HepG2 (cell line): ENCODE measurements at regions not wholly inside any gene's neighbourhood (a gene's known extent, or its start where the extent isn't known, plus 50 kb on each side); places are given as distances from the start of the nearest gene placed in this dataset.

Source experiments
- BRF2 ChIP-seq: sonication (generic); formaldehyde crosslinking; IDR thresholded peaks from 2 replicates; pipeline ENCODE4 v1.8.1; 2022; ENCODE audit warnings: mild to moderate bottlenecking, missing genetic modification reagents
- CBX5 ChIP-seq: sonication (generic); formaldehyde crosslinking; IDR thresholded peaks from 2 replicates; pipeline ENCODE4 v1.4.0; 2020; ENCODE audit warnings: missing genetic modification reagents, borderline replicate concordance
- HOXA9 ChIP-seq: sonication (generic); formaldehyde crosslinking; IDR thresholded peaks from 2 replicates; pipeline ENCODE4 v1.8.1; 2022; ENCODE audit warnings: missing genetic modification reagents, mild to moderate bottlenecking, moderate library complexity, borderline replicate concordance
- MAF1 ChIP-seq: sonication (generic); formaldehyde crosslinking; IDR thresholded peaks from 2 replicates; pipeline ENCODE4 v1.5.0; 2020; ENCODE audit warnings: missing genetic modification reagents, borderline replicate concordance
- MAFK ChIP-seq, 2 experiments: IDR thresholded peaks in 1 of 2; conservative IDR thresholded peaks in 1 of 2; 2 replicates each; pipeline ENCODE4 v1.6.1; 2011; ENCODE audit warnings: improper control_type of control experiment in 2 of 2, low read length in 2 of 2
- MTA3 ChIP-seq: sonication (generic); formaldehyde crosslinking; IDR thresholded peaks from 2 replicates; pipeline ENCODE4 v1.4.0; 2020; ENCODE audit warnings: missing genetic modification reagents
- MTF2 ChIP-seq: sonication (generic); formaldehyde crosslinking; IDR thresholded peaks from 2 replicates; pipeline ENCODE4 v1.5.0; 2020; ENCODE audit warnings: missing genetic modification reagents, borderline replicate concordance
- NFATC3 ChIP-seq: sonication (generic); formaldehyde crosslinking; IDR thresholded peaks from 2 replicates; pipeline ENCODE4 v1.5.1; 2020; ENCODE audit warnings: mild to moderate bottlenecking, missing genetic modification reagents
- NFIC ChIP-seq: IDR thresholded peaks from 2 replicates; pipeline ENCODE4 v1.6.1; 2012; ENCODE audit warnings: mild to moderate bottlenecking, low read length, inconsistent platforms
- TP53 ChIP-seq: sonication (generic); formaldehyde crosslinking; conservative IDR thresholded peaks from 2 replicates; pipeline ENCODE4 v1.4.0; 2020; ENCODE audit warnings: missing genetic modification reagents
- XBP1 ChIP-seq: sonication (generic); formaldehyde crosslinking; IDR thresholded peaks from 2 replicates; pipeline ENCODE4 v1.5.0; 2020; ENCODE audit warnings: missing genetic modification reagents
- YEATS4 ChIP-seq: sonication (generic); formaldehyde crosslinking; IDR thresholded peaks from 2 replicates; pipeline ENCODE4 v1.4.0; 2020; ENCODE audit warnings: missing genetic modification reagents, borderline replicate concordance
- ZMAT5 ChIP-seq: sonication (generic); formaldehyde crosslinking; IDR thresholded peaks from 2 replicates; pipeline ENCODE4 v1.5.0; 2020; ENCODE audit warnings: mild to moderate bottlenecking, low read depth, missing genetic modification reagents, borderline replicate concordance
- ZNF101 ChIP-seq: sonication (generic); formaldehyde crosslinking; IDR thresholded peaks from 2 replicates; pipeline ENCODE4 v1.4.0; 2020; ENCODE audit warnings: mild to moderate bottlenecking, low read depth, missing genetic modification reagents, borderline replicate concordance
- ZNF20 ChIP-seq: sonication (generic); formaldehyde crosslinking; IDR thresholded peaks from 2 replicates; pipeline ENCODE4 v1.4.0; 2020; ENCODE audit warnings: mild to moderate bottlenecking, moderate library complexity, missing genetic modification reagents
- ZNF292 ChIP-seq: sonication (generic); formaldehyde crosslinking; IDR thresholded peaks from 2 replicates; pipeline ENCODE4 v1.8.1; 2022; ENCODE audit warnings: mild to moderate bottlenecking, low read depth, missing genetic modification reagents, borderline replicate concordance
- ZNF30 ChIP-seq: sonication (generic); formaldehyde crosslinking; IDR thresholded peaks from 2 replicates; pipeline ENCODE4 v1.5.0; 2020; ENCODE audit warnings: mild to moderate bottlenecking, missing genetic modification reagents
- ZNF674 ChIP-seq: sonication (generic); formaldehyde crosslinking; IDR thresholded peaks from 2 replicates; pipeline ENCODE4 v1.5.0; 2020; ENCODE audit warnings: low read depth, mild to moderate bottlenecking, missing genetic modification reagents
- ZZZ3 ChIP-seq: sonication (generic); formaldehyde crosslinking; IDR thresholded peaks from 2 replicates; pipeline ENCODE4 v1.4.0; 2020; ENCODE audit warnings: missing genetic modification reagents, mild to moderate bottlenecking, borderline replicate concordance
- TF ChIP-seq, protein P1 (sequence below), 2 experiments: IDR thresholded peaks; 2 replicates each; pipeline ENCODE4 v1.6.1; 2011 to 2012; ENCODE audit warnings: low read length in 2 of 2, borderline replicate concordance in 1 of 2, low read depth in 1 of 2, mild to moderate bottlenecking in 1 of 2, moderate library complexity in 1 of 2
- TF ChIP-seq, protein P2 (sequence below): sonication (generic); formaldehyde crosslinking; IDR thresholded peaks from 2 replicates; pipeline ENCODE4 v1.4.0; 2020; ENCODE audit warnings: mild to moderate bottlenecking, low read depth, missing genetic modification reagents
- TF ChIP-seq, protein P3 (sequence below): sonication (generic); formaldehyde crosslinking; IDR thresholded peaks from 2 replicates; pipeline ENCODE4 v1.8.0; 2022; ENCODE audit warnings: missing genetic modification reagents, mild to moderate bottlenecking, moderate library complexity, borderline replicate concordance

GRCh38 chr12:115398311-115398781 is 714.4 kb upstream of the TBX3 start (continued):
- TF ChIP-seq, protein P1, sequence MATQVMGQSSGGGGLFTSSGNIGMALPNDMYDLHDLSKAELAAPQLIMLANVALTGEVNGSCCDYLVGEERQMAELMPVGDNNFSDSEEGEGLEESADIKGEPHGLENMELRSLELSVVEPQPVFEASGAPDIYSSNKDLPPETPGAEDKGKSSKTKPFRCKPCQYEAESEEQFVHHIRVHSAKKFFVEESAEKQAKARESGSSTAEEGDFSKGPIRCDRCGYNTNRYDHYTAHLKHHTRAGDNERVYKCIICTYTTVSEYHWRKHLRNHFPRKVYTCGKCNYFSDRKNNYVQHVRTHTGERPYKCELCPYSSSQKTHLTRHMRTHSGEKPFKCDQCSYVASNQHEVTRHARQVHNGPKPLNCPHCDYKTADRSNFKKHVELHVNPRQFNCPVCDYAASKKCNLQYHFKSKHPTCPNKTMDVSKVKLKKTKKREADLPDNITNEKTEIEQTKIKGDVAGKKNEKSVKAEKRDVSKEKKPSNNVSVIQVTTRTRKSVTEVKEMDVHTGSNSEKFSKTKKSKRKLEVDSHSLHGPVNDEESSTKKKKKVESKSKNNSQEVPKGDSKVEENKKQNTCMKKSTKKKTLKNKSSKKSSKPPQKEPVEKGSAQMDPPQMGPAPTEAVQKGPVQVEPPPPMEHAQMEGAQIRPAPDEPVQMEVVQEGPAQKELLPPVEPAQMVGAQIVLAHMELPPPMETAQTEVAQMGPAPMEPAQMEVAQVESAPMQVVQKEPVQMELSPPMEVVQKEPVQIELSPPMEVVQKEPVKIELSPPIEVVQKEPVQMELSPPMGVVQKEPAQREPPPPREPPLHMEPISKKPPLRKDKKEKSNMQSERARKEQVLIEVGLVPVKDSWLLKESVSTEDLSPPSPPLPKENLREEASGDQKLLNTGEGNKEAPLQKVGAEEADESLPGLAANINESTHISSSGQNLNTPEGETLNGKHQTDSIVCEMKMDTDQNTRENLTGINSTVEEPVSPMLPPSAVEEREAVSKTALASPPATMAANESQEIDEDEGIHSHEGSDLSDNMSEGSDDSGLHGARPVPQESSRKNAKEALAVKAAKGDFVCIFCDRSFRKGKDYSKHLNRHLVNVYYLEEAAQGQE (IDR thresholded peaks at IDR 0.05; ENCODE audit: borderline replicate concordance in 1 of 2, low read depth in 1 of 2, low read length in 2 of 2) = no peak
- TF ChIP-seq ZNF20 (CRISPR knock-in tag) (no peak), NFATC3 (no peak), ZNF101 (CRISPR knock-in tag) (no peak), HOXA9 (CRISPR knock-in tag) (no peak), MTA3 (CRISPR knock-in tag) (no peak), MAF1 (CRISPR knock-in tag) (no peak), CBX5 (peak; percentile 85; the same call in 1 of the 2 replicates), ZNF30 (CRISPR knock-in tag) (no peak), MTF2 (CRISPR knock-in tag) (no peak), MAFK (conservative IDR thresholded peaks at IDR 0.05 in 1 of 2, IDR thresholded peaks at IDR 0.05 in 1 of 2; ENCODE audit: low read length in 2 of 2) (no peak; a peak in 1 of 4 replicates), NFIC (no peak), YEATS4 (no peak), ZNF292 (CRISPR knock-in tag) (peak; percentile 10; the same call in 1 of the 2 replicates), BRF2 (CRISPR knock-in tag) (no peak), TP53 (no peak), ZMAT5 (CRISPR knock-in tag) (no peak), XBP1 (no peak), ZZZ3 (CRISPR knock-in tag) (no peak), ZNF674 (no peak)
- TF ChIP-seq, protein P2, sequence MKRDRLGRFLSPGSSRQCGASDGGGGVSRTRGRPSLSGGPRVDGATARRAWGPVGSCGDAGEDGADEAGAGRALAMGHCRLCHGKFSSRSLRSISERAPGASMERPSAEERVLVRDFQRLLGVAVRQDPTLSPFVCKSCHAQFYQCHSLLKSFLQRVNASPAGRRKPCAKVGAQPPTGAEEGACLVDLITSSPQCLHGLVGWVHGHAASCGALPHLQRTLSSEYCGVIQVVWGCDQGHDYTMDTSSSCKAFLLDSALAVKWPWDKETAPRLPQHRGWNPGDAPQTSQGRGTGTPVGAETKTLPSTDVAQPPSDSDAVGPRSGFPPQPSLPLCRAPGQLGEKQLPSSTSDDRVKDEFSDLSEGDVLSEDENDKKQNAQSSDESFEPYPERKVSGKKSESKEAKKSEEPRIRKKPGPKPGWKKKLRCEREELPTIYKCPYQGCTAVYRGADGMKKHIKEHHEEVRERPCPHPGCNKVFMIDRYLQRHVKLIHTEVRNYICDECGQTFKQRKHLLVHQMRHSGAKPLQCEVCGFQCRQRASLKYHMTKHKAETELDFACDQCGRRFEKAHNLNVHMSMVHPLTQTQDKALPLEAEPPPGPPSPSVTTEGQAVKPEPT (CRISPR knock-in tag) = no peak
- TF ChIP-seq, protein P3, sequence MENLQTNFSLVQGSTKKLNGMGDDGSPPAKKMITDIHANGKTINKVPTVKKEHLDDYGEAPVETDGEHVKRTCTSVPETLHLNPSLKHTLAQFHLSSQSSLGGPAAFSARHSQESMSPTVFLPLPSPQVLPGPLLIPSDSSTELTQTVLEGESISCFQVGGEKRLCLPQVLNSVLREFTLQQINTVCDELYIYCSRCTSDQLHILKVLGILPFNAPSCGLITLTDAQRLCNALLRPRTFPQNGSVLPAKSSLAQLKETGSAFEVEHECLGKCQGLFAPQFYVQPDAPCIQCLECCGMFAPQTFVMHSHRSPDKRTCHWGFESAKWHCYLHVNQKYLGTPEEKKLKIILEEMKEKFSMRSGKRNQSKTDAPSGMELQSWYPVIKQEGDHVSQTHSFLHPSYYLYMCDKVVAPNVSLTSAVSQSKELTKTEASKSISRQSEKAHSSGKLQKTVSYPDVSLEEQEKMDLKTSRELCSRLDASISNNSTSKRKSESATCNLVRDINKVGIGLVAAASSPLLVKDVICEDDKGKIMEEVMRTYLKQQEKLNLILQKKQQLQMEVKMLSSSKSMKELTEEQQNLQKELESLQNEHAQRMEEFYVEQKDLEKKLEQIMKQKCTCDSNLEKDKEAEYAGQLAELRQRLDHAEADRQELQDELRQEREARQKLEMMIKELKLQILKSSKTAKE (CRISPR knock-in tag) = no peak
